22Rv1 (cell line): ENCODE measurements at regions not wholly inside any gene's neighbourhood (a gene's known extent, or its start where the extent isn't known, plus 50 kb on each side); places are given as distances from the start of the nearest gene placed in this dataset.

Experiments
- ZFX ChIP-seq: fragments of 450-650 bp; IDR thresholded peaks from 2 replicates; pipeline ENCODE4 v1.6.1; 2017; ENCODE audit warnings: antibody characterized with exemption, borderline replicate concordance
- TF ChIP-seq, protein P1 (sequence below): fragments of 450-650 bp; IDR thresholded peaks from 2 replicates; pipeline ENCODE4 v1.5.1; 2017; ENCODE audit warnings: mild to moderate bottlenecking

GRCh38 chr11:122240638-122241037, 124.6 kb upstream of the BLID start:
- TF ChIP-seq, protein P1, sequence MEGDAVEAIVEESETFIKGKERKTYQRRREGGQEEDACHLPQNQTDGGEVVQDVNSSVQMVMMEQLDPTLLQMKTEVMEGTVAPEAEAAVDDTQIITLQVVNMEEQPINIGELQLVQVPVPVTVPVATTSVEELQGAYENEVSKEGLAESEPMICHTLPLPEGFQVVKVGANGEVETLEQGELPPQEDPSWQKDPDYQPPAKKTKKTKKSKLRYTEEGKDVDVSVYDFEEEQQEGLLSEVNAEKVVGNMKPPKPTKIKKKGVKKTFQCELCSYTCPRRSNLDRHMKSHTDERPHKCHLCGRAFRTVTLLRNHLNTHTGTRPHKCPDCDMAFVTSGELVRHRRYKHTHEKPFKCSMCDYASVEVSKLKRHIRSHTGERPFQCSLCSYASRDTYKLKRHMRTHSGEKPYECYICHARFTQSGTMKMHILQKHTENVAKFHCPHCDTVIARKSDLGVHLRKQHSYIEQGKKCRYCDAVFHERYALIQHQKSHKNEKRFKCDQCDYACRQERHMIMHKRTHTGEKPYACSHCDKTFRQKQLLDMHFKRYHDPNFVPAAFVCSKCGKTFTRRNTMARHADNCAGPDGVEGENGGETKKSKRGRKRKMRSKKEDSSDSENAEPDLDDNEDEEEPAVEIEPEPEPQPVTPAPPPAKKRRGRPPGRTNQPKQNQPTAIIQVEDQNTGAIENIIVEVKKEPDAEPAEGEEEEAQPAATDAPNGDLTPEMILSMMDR = no peak
- TF ChIP-seq ZFX = no peak
